ENCODE measurements at regions not wholly inside any gene's neighbourhood (a gene's known extent, or its start where the extent isn't known, plus 50 kb on each side); places are given as distances from the start of the nearest gene placed in this dataset.

DNA sequence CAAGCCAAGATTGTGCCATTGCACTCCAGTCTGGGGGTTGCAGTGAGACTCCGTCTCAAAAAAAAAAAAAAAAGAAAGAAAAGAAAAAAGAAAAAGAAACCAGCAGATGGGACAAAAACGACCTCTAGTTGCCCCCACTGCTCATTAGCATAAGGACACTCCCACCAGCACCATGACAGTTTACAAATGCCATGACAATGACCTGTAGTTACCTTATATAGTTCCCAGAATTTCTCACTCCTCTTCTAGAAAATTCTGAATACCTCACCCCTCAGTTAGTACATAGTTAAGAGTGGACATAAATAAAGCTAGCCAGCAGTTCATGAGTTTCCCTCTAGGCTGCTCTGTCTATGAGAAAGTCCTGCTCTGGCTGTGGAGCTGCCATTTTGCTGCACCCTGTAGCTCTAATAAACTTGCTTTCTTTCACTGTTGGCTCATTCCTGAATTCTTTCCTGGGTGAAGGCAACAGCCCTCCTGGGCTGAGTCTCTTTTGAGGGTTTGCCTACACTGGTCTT lies 276.8 kb upstream of the AKR1E2 start:
- TF ChIP-seq CTCF (conservative IDR thresholded peaks at IDR 0.05), result no peak
- Histone ChIP-seq H3K4me2 (ENCODE audit: insufficient read depth, insufficient read length, low read length) (no peak overlapping the region), H3T11ph (ENCODE audit: low read length) (no peak overlapping the region), H3K4ac (ENCODE audit: low read depth, low read length) (no peak overlapping the region), H3K9ac (ENCODE audit: extremely low read depth, insufficient read length, low read length) (no peak overlapping the region), H3K79me1 (ENCODE audit: insufficient read depth, low read depth, low read length, poor library complexity, severe bottlenecking) (no peaks in the 10 kb centered on the region), H3K27ac (ENCODE audit: insufficient read length, low read depth, low read length) (no peak overlapping the region), H3K4me1 (ENCODE audit: insufficient read depth, low read length) (no peaks in the 10 kb centered on the region), H2BK5ac (ENCODE audit: insufficient read length, low read length) (no peak overlapping the region), H3K27me3 (ENCODE audit: insufficient read depth, low read length) (no peaks in the 10 kb centered on the region), H3K14ac (ENCODE audit: insufficient read depth, low read length) (no peak overlapping the region), H3K56ac (ENCODE audit: insufficient read length, low read depth, low read length) (no peak overlapping the region), H2BK120ac (ENCODE audit: low read depth, low read length, poor library complexity, severe bottlenecking) (no peak overlapping the region), H4K5ac (ENCODE audit: insufficient read length, low read depth, low read length) (no peak overlapping the region), H3K18ac (ENCODE audit: insufficient read length, low read depth, low read length) (no peak overlapping the region), H4K91ac (ENCODE audit: insufficient read length, low read depth, low read length) (no peak overlapping the region), H3K79me2 (ENCODE audit: insufficient read depth, low read length) (no peaks in the 10 kb centered on the region), H4K20me1 (ENCODE audit: control insufficient read depth, insufficient read depth, insufficient read length) (no peaks in the 10 kb centered on the region), H2BK12ac (ENCODE audit: insufficient read length, low read depth, low read length) (no peak overlapping the region), H3K23me2 (ENCODE audit: insufficient read length, low read depth, low read length, poor library complexity, severe bottlenecking) (no peaks in the 10 kb centered on the region), H4K8ac (replicated peaks; ENCODE audit: insufficient read length, low read depth, low read length) (no peak overlapping the region), H3K9me3 (ENCODE audit: control insufficient read depth, low read depth, low read length) (no peaks in the 10 kb centered on the region), H2BK15ac (ENCODE audit: low read depth, low read length) (no peak overlapping the region), H2BK20ac (ENCODE audit: low read depth, low read length, poor library complexity, severe bottlenecking) (no peak overlapping the region), H3K23ac (ENCODE audit: insufficient read length, low read depth, low read length) (no peak overlapping the region), H2AFZ (ENCODE audit: low read length) (no peak overlapping the region), H2AK5ac (ENCODE audit: insufficient read length, low read length) (no peak overlapping the region)
- no peaks in the 10 kb centered on the region for H3K27me3 Mint-ChIP-seq (ENCODE audit: low read depth)
- no CpG with 5 or more reads among the region's 2 CpGs for WGBS (ENCODE audit: extremely low coverage, insufficient read length, low lambda C conversion rate)
- no peak overlapping the region for H3K4me3 Mint-ChIP-seq
- H3K27ac Mint-ChIP-seq, result no peak overlapping the region
- DNase-seq, result no peak
- H3K4me1 Mint-ChIP-seq, result peaks cover 0 to 3% of the 10 kb centered on the region in 2 experiments; a peak in 2 of 4 replicates
- H3K9me3 Mint-ChIP-seq, result no peaks in the 10 kb centered on the region
- no peaks in the 10 kb centered on the region for H3K36me3 Mint-ChIP-seq (ENCODE audit: insufficient read depth in 1 of 3, low read depth in 3 of 3)
